ENCODE measurements at regions not wholly inside any gene's neighbourhood (a gene's known extent, or its start where the extent isn't known, plus 50 kb on each side); places are given as distances from the start of the nearest gene placed in this dataset.

DNA sequence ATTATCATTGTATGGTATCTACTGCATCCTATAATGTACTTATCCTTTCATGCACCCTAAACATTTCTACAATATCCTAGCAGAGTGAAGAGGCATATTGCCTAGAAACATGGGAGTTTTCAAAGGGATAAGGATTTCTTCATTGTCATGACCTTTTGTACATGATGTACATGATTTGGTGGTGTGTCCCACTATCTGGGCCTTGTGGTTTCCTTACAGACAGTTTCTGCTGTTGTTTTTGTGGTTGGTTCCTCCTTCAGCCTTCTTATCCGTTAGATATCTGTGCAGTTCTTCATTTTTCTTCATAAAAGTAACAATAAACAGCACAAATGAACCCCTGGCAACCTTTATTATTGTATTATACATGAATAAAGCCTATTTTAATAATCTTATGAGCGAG is 70.4 kb upstream of the BACH1 start:
- Histone ChIP-seq H3K27ac (ENCODE audit: low read length) (no peak overlapping the region), H3K27me3 (ENCODE audit: low read depth, low read length) (no peaks in the 10 kb centered on the region), H3K4me1 (ENCODE audit: control insufficient read depth in 1 of 2, insufficient read depth in 2 of 2, low read length in 2 of 2) (no peaks in the 10 kb centered on the region)

GRCh38 chr21:29230551-29231261 is 68.0 kb upstream of the BACH1 start:
- Histone ChIP-seq H3K27ac (ENCODE audit: low read length) (no peak overlapping the region), H3K36me3 (ENCODE audit: control insufficient read depth in 1 of 2, insufficient read depth in 2 of 2, low read length in 2 of 2) (no peaks in the 10 kb centered on the region), H3K4me1 (ENCODE audit: control insufficient read depth in 1 of 2, insufficient read depth in 2 of 2, low read length in 2 of 2) (no peaks in the 10 kb centered on the region), H3K9me3 (ENCODE audit: control insufficient read depth in 1 of 2, low read length in 2 of 2) (no peaks in the 10 kb centered on the region), H3K27me3 (ENCODE audit: low read depth, low read length) (no peaks in the 10 kb centered on the region), H3K4me3 (ENCODE audit: low read depth in 1 of 2, low read length in 2 of 2) (no peak overlapping the region)

More for the DNA sequence above, 70.4 kb upstream of the BACH1 start:
- Histone ChIP-seq H3K9me3 (ENCODE audit: control insufficient read depth in 1 of 2, low read length in 2 of 2) (no peaks in the 10 kb centered on the region), H3K36me3 (ENCODE audit: control insufficient read depth in 1 of 2, insufficient read depth in 2 of 2, low read length in 2 of 2) (no peaks in the 10 kb centered on the region), H3K4me3 (ENCODE audit: low read depth in 1 of 2, low read length in 2 of 2) (no peak overlapping the region)

DNA sequence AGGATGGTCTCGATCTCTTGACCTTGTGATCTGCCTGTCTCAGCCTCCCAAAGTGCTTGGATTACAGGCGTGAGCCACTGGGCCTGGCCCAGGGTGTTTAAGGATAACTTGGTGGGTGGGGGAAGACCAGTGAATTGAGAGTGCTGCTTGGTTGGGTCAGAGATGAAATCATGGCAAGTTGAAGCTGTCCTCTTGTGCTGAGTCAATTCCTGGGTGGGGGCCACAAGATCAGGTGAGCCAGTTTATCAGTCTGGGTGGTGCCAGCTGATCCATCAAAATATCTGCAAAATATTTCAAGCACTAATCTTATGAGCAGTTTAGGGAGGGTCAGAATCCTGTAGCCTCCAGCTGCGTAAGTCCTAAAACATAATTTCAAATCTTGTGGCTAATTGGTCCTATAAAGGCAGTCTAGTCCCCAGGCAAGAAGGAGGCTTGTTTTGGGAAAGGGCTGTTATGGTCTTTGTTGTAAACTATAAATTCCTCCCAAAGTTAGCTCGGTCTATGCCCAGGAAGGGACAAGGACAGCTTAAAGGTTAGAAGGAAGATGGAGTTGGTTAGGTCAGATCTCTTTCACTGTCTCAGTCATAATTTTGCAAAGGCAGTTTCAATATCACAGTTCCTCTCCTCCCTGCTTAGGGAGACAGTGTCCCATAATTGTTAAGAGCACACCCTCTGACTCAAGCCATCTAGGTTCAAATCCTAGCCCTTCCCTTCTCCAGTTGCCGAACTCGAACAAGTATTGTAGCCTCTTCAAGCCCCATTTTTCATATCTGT is 66.8 kb upstream of the BACH1 start:
- peaks cover under 1 to 4% of the 10 kb centered on the region in 2 donors for H3K4me1 ChIP-seq (ENCODE audit: control insufficient read depth in 1 of 2, insufficient read depth in 2 of 2, low read length in 2 of 2)

DNA sequence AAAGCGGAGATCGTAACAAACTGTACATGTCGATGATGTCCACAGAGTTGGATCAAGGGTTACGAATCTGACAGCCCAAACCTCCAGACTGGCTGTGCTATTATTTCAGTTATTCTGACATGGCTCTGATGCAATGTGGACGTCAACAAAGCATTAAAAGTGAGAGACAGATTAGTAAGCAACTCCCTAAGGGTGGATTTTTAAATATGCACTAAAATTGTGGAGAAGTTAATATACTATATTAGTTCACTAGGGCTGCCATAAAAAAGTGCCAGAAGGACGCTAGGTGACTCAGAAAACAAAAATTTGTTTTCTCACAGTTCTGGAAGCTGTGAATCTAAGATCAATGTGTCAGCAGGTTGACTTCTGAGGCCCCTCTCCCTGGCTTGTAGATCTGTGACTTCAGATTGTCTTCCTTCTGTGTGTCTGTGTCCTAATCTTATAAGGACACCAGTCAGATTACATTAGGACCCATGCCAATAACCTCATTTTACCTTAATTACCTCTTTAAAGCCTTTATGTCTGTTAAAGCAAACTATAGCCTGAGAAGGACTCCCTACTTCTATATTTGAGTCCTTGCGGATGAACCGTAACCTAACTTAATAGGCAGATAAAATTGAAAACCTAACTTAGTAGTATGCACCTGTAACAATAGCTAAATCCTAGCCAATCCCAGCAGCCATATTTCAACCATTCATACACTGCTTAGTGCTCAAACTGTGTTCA is 66.0 kb upstream of the BACH1 start:
- Histone ChIP-seq H3K4me1 (ENCODE audit: control insufficient read depth in 1 of 2, insufficient read depth in 2 of 2, low read length in 2 of 2) (peaks cover 6 to 8% of the 10 kb centered on the region in 2 donors), H3K27ac (ENCODE audit: low read length) (no peak overlapping the region), H3K27me3 (ENCODE audit: low read depth, low read length) (no peaks in the 10 kb centered on the region), H3K9me3 (ENCODE audit: control insufficient read depth in 1 of 2, low read length in 2 of 2) (no peaks in the 10 kb centered on the region), H3K36me3 (ENCODE audit: control insufficient read depth in 1 of 2, insufficient read depth in 2 of 2, low read length in 2 of 2) (no peaks in the 10 kb centered on the region), H3K4me3 (ENCODE audit: low read depth in 1 of 2, low read length in 2 of 2) (no peak overlapping the region)

More for the DNA sequence above, 66.8 kb upstream of the BACH1 start:
- Histone ChIP-seq H3K9me3 (ENCODE audit: control insufficient read depth in 1 of 2, low read length in 2 of 2) (no peaks in the 10 kb centered on the region), H3K36me3 (ENCODE audit: control insufficient read depth in 1 of 2, insufficient read depth in 2 of 2, low read length in 2 of 2) (no peaks in the 10 kb centered on the region), H3K4me3 (ENCODE audit: low read depth in 1 of 2, low read length in 2 of 2) (no peak overlapping the region), H3K27me3 (ENCODE audit: low read depth, low read length) (no peaks in the 10 kb centered on the region), H3K27ac (ENCODE audit: low read length) (no peak overlapping the region)

GRCh38 chr21:29233256-29233546 is 65.5 kb upstream of the BACH1 start:
- Histone ChIP-seq H3K36me3 (ENCODE audit: control insufficient read depth in 1 of 2, insufficient read depth in 2 of 2, low read length in 2 of 2) (no peaks in the 10 kb centered on the region), H3K27me3 (ENCODE audit: low read depth, low read length) (no peaks in the 10 kb centered on the region), H3K27ac (ENCODE audit: low read length) (no peak overlapping the region), H3K4me3 (ENCODE audit: low read depth in 1 of 2, low read length in 2 of 2) (no peak overlapping the region), H3K9me3 (ENCODE audit: control insufficient read depth in 1 of 2, low read length in 2 of 2) (no peaks in the 10 kb centered on the region), H3K4me1 (ENCODE audit: control insufficient read depth in 1 of 2, insufficient read depth in 2 of 2, low read length in 2 of 2) (peaks cover 6 to 13% of the 10 kb centered on the region in 2 donors)

DNA sequence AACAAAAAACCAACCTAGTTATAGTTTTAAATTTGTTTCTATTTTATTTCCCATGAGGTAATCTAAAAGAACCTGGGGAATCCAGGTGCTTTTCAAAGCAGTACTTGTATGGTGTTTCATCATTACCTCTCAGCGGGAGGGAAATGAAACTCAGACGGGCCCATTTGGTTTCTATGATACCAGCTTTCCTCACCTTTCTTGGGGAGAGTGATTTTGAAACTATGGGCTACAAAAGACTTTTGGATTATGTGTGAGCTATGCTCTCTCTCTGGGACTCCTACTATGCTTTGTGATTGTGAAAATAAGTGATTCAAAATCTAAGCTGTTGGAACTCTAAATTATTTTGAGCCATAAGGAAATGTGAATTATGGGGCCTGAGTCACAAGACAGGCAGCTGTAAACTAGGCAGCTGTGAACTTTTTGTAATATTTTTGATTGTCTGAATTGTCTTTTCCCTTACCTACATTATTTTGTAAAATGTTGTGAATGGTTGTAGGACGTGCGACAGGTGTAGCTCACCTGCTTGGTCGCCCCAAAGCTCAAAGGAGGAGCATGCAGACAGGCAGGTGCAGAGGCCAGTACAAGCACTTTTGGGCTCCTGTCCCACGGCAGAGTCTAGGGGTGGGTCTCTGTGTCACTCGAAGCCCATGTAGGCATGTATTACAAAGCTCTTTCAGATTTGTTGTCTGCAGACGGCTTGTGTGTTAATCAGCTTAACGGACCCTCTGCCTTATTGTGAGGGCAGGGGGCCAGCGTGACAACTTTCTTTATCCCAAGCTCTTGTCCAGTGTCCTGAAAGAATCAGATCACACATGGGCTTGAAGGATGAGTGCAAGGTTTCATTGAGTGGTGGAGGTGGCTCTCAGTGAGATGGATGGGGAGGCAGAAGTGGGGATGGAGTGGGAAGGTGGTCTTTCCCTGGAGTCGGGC is 64.8 kb upstream of the BACH1 start:
- H3K4me3 ChIP-seq (ENCODE audit: low read depth in 1 of 2, low read length in 2 of 2) = no peak overlapping the region
- no peaks in the 10 kb centered on the region for H3K36me3 ChIP-seq (ENCODE audit: control insufficient read depth in 1 of 2, insufficient read depth in 2 of 2, low read length in 2 of 2)
- peaks cover 6 to 18% of the 10 kb centered on the region in 2 donors for H3K4me1 ChIP-seq (ENCODE audit: control insufficient read depth in 1 of 2, insufficient read depth in 2 of 2, low read length in 2 of 2)
- H3K27me3 ChIP-seq (ENCODE audit: low read depth, low read length) = no peaks in the 10 kb centered on the region
- no peak overlapping the region for H3K27ac ChIP-seq (ENCODE audit: low read length)
- H3K9me3 ChIP-seq (ENCODE audit: control insufficient read depth in 1 of 2, low read length in 2 of 2) = no peaks in the 10 kb centered on the region

GRCh38 chr21:29235714-29236197 is 63.0 kb upstream of the BACH1 start:
- Histone ChIP-seq H3K27ac (ENCODE audit: low read length) (peak overlapping the region; percentile 21), H3K4me3 (ENCODE audit: low read depth in 1 of 2, low read length in 2 of 2) (no peak overlapping the region), H3K4me1 (ENCODE audit: control insufficient read depth in 1 of 2, insufficient read depth in 2 of 2, low read length in 2 of 2) (peaks cover 6 to 18% of the 10 kb centered on the region in 2 donors), H3K36me3 (ENCODE audit: control insufficient read depth in 1 of 2, insufficient read depth in 2 of 2, low read length in 2 of 2) (no peaks in the 10 kb centered on the region), H3K27me3 (ENCODE audit: low read depth, low read length) (no peaks in the 10 kb centered on the region), H3K9me3 (ENCODE audit: control insufficient read depth in 1 of 2, low read length in 2 of 2) (no peaks in the 10 kb centered on the region)

- Histone ChIP-seq H3K27ac (ENCODE audit: low read length) (peak overlapping the region; percentile 21), H3K4me3 (ENCODE audit: low read depth in 1 of 2, low read length in 2 of 2) (no peak overlapping the region), H3K27me3 (ENCODE audit: low read depth, low read length) (no peaks in the 10 kb centered on the region), H3K4me1 (ENCODE audit: control insufficient read depth in 1 of 2, insufficient read depth in 2 of 2, low read length in 2 of 2) (peaks cover 6 to 18% of the 10 kb centered on the region in 2 donors), H3K9me3 (ENCODE audit: control insufficient read depth in 1 of 2, low read length in 2 of 2) (no peaks in the 10 kb centered on the region), H3K36me3 (ENCODE audit: control insufficient read depth in 1 of 2, insufficient read depth in 2 of 2, low read length in 2 of 2) (no peaks in the 10 kb centered on the region)
Observed at GRCh38 chr21:29236201-29236600, 62.5 kb upstream of the BACH1 start.

DNA sequence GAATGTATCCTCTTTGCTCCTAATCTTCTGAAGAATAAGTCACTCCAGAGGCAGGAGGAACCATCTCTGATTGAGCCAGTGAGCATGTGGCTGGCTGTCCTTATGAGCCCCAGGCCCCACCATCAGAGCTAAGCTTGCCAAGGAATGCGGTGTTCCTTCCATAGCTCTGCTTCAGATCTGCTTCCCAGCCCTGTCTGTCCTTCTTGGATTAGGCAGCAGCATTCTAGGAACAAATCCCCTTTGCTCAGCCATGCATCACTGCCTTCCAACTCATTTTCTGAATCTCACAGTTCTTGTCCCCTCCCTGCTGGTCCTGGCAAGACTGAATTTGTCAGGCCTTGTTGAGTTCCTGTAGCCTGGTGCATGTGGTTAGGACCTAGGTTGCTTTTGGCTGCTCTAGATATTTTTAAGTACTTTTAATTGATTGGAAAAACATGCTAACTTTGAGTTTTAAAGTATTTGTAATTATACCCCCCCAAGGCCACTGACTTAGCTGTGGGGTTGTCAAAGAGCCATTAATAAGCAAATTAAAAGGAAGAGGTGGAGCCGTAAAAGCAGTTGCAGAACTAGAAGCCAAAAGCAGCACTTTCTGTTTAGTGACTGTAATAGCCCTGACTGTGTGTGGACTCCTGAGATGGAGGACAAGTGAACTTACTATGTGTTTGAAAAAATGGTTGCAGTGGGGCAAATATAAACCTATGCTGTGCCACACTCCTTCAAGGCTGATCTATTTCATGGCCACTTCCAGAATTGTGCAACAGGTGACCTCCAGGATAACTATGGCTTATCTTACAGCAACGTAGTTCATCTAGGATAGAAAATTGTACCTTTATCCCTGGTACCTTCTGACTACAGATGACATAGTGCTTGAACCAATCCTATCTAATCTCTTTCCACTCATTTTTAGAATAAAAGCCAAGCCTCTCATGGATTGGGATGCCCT is 61.3 kb upstream of the BACH1 start:
- Histone ChIP-seq H3K9me3 (ENCODE audit: control insufficient read depth in 1 of 2, low read length in 2 of 2) (no peaks in the 10 kb centered on the region), H3K27me3 (ENCODE audit: low read depth, low read length) (no peaks in the 10 kb centered on the region), H3K4me1 (ENCODE audit: control insufficient read depth in 1 of 2, insufficient read depth in 2 of 2, low read length in 2 of 2) (peaks cover 6 to 18% of the 10 kb centered on the region in 2 donors), H3K27ac (ENCODE audit: low read length) (no peak overlapping the region), H3K4me3 (ENCODE audit: low read depth in 1 of 2, low read length in 2 of 2) (no peak overlapping the region), H3K36me3 (ENCODE audit: control insufficient read depth in 1 of 2, insufficient read depth in 2 of 2, low read length in 2 of 2) (no peaks in the 10 kb centered on the region)
